ENCODE measurements at regions not wholly inside any gene's neighbourhood (a gene's known extent, or its start where the extent isn't known, plus 50 kb on each side); places are given as distances from the start of the nearest gene placed in this dataset.
"Not testable (repeated sequence)": the region's sequence is repeated elsewhere in the genome, so short reads cannot be mapped to it uniquely, and the experiment has no call there.

DNA sequence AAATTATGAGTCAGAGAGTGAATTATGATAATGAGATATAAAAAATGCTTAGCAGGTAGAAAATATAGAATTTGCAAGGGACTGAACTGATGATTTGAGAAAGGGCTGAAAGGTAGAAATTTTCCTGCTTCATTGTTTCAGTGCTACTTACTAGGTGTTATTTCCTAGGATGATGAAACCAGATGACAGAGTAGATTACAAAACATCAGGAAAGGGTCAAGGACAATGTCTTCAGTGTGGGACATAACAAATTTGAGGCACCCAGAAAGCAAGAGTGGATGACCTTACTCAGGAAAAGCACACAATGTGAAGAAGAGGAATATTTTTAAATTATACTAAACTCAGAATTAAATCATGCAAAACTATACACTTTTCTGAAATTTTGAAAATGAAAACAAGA is 102.1 kb downstream of the SHCBP1 start:
- no peak for DNase-seq

DNA sequence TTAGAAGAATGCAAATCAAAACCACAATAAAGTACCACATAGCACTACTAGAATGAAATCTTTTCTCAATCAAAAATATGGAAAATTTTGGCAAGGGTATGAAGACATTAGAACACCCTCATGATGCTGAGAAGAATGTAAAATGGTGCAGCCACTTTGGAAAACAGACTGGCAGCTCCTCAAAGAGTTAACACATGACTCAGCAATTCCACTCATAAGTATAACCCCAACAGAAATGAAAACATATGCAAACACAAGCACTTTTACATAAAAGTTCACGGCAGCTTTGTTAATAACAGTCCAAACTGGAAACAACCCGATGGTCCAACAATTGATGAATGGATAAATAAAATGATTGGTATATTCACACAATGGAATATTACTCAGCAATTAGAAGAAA is 124.5 kb downstream of the SHCBP1 start:
- no peak for DNase-seq

- DNase-seq = no peak
Measured at GRCh38 chr16:46482895-46483294, 138.3 kb downstream of the SHCBP1 start.

GRCh38 chr16:46466239-46466638 is 154.9 kb downstream of the SHCBP1 start:
- no peak for DNase-seq

DNA sequence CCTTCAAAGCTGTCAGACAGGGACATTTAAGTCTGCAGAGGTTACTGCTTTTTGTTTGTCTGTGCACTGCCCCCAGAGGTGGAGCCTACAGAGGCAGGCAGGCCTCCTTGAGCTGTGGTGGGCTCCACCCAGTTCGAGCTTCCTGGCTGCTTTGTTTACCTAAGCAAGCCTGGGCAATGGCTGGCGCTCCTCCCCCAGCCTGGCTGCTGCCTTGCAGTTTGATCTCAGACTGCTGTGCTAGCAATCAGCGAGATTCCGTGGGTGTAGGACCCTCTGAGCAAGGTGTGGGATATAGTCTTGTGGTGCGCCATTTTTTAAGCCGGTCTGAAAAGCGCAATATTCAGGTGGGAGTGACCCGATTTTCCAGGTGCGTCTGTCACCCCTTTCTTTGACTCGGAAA is 166.4 kb downstream of the SHCBP1 start:
- DNase-seq = not testable (repeated sequence)

- DNase-seq = no peak
Measured at GRCh38 chr16:46428108-46429061, 192.8 kb downstream of the SHCBP1 start.

GRCh38 chr16:46427340-46428107 is 193.7 kb downstream of the SHCBP1 start:
- DNase-seq = no peak

DNA sequence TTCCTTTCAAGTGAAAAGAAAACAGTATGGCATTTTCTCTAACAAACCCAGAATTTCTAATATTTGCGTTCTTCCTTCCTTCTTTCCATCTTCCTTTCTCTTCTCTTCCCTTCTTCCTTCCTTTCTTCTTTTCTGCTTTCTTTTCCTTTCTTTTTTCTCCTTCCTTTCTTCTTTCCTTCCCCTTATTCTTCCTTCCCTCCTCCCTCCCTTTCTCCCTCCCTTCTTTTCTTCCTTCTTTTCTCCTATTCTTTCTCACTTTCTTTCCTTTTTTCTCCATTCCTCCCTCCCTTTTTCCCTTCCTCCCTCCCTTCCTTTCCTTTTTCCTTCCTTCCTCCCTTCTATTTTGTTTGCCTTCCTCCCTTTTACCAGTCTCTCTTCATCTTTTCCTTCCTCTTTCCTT is 194.8 kb downstream of the SHCBP1 start:
- DNase-seq = no peak

DNA sequence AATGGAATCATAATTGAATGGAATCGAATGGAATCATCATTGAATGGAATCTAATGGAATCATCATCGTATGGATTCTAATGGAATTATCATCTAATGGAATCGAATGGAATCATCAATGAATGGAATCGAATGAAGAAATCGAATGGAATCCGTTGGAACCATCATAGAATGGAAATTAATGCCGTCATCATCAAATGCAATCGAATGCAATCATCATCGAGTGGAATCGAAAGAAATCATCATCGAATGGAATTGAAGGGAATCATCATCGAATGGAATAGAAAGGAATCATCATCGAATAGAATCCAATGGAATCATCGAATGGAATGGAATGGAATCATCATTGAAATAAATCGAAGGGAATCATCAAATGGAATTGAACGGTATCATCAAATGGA is 217.2 kb downstream of the SHCBP1 start:
- no peak for DNase-seq

- DNase-seq = not testable (repeated sequence)
Measured at GRCh38 chr16:46398559-46398958, 222.6 kb downstream of the SHCBP1 start.

DNA sequence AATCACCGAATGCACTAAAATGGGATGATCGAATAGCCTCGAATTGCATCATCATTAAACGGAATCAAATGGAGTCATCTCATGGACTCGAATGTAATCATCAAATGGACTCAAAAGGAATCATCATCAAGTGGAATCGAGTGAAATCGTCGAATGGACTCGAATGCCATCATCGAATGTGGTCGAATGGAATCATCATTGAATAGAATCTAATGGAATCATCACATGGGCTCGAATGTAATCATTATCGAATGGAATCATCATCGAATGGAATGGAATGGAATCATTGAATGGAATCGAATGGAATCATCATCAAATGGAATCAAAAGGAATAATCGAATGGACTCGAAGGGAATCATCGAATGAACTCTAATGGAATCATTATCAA is 224.3 kb downstream of the SHCBP1 start:
- not testable (repeated sequence) for DNase-seq

DNA sequence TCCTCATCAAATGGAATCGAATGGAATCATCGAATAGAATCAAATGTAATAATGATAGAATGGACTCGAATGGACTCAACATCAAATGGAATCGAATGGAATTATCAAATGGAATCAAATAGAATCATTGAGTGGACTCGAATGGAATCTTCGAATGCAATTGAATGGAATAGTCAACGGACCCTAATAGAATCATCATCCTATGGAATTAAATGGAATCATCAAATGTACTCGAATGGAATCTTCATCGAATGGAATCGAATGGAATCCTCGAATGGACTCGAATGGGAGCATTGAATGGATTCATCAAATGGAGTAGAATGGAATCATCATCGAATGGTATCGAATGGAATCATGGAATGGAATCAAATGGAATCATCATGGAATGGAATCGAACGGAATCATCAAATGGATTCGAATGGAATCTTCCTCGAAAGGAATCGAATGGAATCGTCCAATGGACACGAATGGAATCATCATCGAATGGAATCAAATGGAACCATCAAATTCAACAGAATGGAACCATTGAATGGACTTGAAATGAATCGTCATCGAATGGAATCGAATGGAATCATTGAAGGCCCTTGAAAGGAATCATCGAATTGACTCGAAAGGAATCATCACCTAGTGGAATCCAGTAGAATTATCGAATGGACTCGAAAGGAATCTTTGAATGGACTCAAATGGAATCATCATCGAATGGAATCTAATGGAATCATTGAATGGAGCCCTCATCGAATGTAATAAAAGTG is 224.9 kb downstream of the SHCBP1 start:
- DNase-seq = peak; percentile 5

GRCh38 chr16:46395391-46395921 is 225.7 kb downstream of the SHCBP1 start:
- peak; percentile 14 for DNase-seq

GRCh38 chr16:46394963-46395362 is 226.2 kb downstream of the SHCBP1 start:
- DNase-seq = not testable (repeated sequence)

- DNase-seq = not testable (repeated sequence)
Measured at GRCh38 chr16:46394149-46394548, 227.0 kb downstream of the SHCBP1 start.

DNA sequence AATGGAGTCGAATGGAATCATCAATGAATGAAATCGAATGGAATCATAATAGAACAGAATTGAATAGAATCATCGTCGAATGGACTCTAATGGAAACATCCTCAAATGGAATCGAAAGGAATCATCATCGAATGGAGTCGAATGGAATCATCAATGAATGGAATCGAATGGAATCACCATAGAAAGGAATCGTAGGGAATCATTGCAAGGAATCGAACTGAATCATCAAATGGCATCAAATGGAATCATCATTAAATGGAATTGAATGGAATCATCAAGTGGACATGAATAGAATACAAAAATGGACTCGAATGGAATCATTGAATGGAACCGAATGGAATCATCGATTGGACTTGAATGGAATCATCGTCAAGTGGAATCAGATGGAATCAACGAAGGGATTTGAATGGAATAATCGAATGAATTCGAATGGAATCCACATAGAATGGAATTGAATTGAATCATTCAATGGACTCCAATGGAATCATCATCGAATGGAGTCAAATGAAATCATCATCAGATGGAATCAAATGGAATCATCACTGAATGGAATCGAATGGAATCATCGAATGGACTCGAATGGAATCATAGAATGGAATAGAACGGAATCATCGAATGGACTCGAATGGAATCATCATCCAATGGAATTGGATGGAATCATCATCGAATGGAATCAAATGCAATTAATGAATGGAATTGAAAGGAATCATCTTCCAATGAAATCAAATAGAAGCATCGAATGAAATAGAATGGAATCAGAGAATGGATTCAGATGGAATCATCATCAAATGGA is 228.1 kb downstream of the SHCBP1 start:
- peak; percentile 30 for DNase-seq

DNA sequence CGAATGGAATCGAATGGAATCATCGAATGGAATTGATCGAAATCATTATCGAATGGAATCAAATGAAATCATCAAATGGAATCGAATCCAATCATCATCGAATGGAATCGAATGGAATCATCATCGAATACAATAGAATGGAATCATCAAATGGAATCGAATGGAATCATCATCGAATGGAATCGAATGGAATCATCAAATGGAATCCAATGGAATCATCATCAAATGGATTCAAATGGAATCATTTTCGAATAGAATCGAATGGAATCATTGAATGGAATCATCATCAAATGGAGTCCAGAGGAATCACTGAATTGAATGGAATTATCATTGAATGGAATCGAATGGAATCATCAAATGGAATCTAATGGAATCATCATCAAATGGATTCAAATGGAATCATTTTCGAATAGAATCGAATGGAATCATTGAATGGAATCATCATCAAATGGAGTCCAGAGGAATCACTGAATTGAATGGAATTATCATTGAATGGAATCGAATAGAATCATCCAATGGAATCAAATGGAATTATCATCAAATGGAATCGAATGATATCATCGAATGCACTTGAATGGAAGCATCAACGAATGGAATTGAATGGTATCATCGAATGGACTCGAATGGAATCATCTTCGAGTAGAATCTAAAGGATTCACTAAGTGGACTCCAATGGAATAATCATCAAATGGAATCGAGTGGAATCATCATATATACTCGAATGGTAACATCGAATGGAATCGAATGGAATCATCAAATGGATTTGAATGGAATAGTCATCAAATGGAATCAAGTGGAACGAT is 230.3 kb downstream of the SHCBP1 start:
- peak; percentile 25 for DNase-seq

DNA sequence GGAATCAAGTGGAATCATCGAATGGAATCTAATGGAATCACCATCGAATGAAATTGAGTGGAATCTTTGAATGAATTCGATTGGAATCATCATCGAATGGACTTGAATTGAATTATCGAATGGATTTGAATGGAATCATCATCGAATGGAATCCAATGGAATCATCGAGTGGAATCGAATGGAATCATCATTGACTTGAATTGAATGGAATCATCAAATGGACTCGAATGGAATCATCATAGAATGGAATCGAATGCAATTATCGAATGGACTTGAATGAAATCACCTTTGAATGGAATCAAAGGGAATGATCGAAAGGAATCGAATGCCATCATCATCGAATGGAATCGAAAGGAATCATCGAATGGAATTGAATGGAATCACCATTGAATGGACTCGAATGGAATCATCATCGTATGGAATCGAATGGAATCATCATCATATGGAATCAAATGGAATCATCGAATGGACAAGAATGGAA is 231.6 kb downstream of the SHCBP1 start:
- DNase-seq = peak; percentile 84

- not testable (repeated sequence) for DNase-seq
Measured at GRCh38 chr16:46388939-46389491, 232.2 kb downstream of the SHCBP1 start.

DNA sequence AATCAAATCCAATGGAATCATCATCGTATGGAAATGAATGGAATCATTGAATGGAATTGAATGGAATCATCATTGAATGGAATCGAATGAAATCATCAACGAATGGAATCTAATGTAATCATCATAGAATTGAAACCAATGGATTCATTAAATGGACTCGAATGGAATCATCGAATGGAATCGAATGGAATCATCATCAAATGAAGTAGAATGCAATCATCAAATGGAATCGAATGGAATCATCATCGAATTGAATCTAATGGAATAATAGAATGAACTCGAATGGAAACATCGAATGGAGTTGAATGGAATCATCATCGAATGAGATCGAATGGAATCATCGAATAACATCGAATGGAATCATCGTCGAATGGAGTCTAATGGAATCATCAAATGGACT is 232.8 kb downstream of the SHCBP1 start:
- not testable (repeated sequence) for DNase-seq

- not testable (repeated sequence) for DNase-seq
Measured at GRCh38 chr16:46387720-46388119, 233.5 kb downstream of the SHCBP1 start.
